ENCODE measurements at regions not wholly inside any gene's neighbourhood (a gene's known extent, or its start where the extent isn't known, plus 50 kb on each side); places are given as distances from the start of the nearest gene placed in this dataset.

- TF ChIP-seq GABPA (IDR thresholded peaks at IDR 0.05; ENCODE audit: borderline replicate concordance, insufficient read depth, low read length) (peak; percentile 75; the same call in 1 of the 2 replicates), SIRT6 (IDR thresholded peaks at IDR 0.05; ENCODE audit: low read length) (no peak), BRCA1 (IDR thresholded peaks at IDR 0.05; ENCODE audit: low read depth, low read length) (no peak), BACH1 (IDR thresholded peaks at IDR 0.05; ENCODE audit: low read length) (no peak), KDM5A (IDR thresholded peaks at IDR 0.05; ENCODE audit: low read length) (no peak), RFX5 (IDR thresholded peaks at IDR 0.05; ENCODE audit: borderline replicate concordance, low read depth, low read length) (no peak), EGR1 (IDR thresholded peaks at IDR 0.05; ENCODE audit: borderline replicate concordance, low read depth, low read length) (no peak), TCF12 (IDR thresholded peaks at IDR 0.05; ENCODE audit: low read depth, low read length) (no peak), JUN (IDR thresholded peaks at IDR 0.05; ENCODE audit: low read depth, low read length) (no peak), CBX5 (IDR thresholded peaks at IDR 0.05; ENCODE audit: low read depth, low read length) (no peak), ATF2 (IDR thresholded peaks at IDR 0.05; ENCODE audit: low read length) (no peak), CHD1 (IDR thresholded peaks at IDR 0.05; ENCODE audit: low read depth, low read length) (no peak), FOSL1 (IDR thresholded peaks at IDR 0.05; ENCODE audit: insufficient read depth, low read depth, low read length) (no peak), HDAC2 (IDR thresholded peaks at IDR 0.05; ENCODE audit: borderline replicate concordance in 1 of 2, low read depth in 2 of 2, low read length in 2 of 2) (peak in 1 of 2 experiments; percentile 29; a peak in 1 of 4 replicates), JUND (IDR thresholded peaks at IDR 0.05; ENCODE audit: low read length) (no peak), GTF2F1 (IDR thresholded peaks at IDR 0.05; ENCODE audit: borderline replicate concordance, low read depth, low read length) (no peak), POU5F1 (IDR thresholded peaks at IDR 0.05; ENCODE audit: low read depth, low read length) (no peak), NANOG (IDR thresholded peaks at IDR 0.05; ENCODE audit: insufficient read depth, low read depth, low read length, poor library complexity, severe bottlenecking) (no peak)
- TF ChIP-seq, protein P1, sequence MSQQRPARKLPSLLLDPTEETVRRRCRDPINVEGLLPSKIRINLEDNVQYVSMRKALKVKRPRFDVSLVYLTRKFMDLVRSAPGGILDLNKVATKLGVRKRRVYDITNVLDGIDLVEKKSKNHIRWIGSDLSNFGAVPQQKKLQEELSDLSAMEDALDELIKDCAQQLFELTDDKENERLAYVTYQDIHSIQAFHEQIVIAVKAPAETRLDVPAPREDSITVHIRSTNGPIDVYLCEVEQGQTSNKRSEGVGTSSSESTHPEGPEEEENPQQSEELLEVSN (IDR thresholded peaks at IDR 0.05), result no peak
Measured at GRCh38 chr1:10960411-10961299, 51.8 kb upstream of the TARDBP start (continued).

Data from H1 (cell line).